Middle frontal gyrus (tissue), 1 donor: ENCODE measurements at regions not wholly inside any gene's neighbourhood (a gene's known extent, or its start where the extent isn't known, plus 50 kb on each side); places are given as distances from the start of the nearest gene placed in this dataset.

Experiments
- DNase-seq: peaks from one replicate; pipeline ENCODE4 v3.0.0-alpha.2; 2015; ENCODE audit warnings: low spot score; ENCODE audit errors: extremely low spot score

DNA sequence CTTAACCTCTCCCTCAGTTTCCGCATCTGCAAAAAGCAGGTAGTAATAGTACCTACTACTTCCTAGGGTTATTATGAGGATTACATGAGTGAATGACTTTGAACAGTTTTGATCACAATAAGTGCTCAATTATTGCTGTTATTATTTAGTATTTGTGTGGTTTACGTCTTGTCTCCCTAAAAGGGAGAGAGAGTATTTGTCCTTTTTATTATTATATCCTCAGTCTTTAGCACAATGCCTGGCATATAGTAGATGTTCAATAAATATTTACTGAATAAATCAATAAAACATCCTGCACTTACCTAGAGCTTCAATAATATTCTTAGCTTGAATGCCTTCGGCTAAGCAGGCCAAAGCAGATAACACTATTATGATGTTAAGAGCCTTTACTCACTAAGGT lies 160.0 kb downstream of the TANC2 start:
- no peak for DNase-seq

DNA sequence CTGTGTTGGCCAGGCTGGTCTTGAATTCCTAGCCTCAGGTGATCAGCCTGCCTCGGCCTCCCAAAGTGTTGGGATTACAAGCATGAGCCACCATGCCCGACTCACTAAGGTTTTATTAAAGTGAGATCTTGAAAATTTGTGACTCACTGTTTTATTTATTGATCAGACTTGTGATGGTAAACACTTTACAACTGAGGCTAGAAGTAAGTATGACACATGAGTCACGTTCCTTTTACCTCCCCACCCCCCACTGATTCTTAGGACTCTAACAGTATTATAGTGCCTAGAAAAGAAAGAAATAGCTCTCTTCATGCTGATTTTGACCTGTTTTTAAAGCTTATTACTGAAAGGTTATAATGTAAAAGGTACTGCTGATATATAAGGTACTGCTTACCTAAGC lies 160.6 kb downstream of the TANC2 start:
- DNase-seq = no peak

GRCh38 chr17:63132459-63132911 lies 166.4 kb downstream of the TANC2 start:
- no peak for DNase-seq

- DNase-seq = no peak
Observed at GRCh38 chr17:63133491-63133890, 167.5 kb downstream of the TANC2 start.

DNA sequence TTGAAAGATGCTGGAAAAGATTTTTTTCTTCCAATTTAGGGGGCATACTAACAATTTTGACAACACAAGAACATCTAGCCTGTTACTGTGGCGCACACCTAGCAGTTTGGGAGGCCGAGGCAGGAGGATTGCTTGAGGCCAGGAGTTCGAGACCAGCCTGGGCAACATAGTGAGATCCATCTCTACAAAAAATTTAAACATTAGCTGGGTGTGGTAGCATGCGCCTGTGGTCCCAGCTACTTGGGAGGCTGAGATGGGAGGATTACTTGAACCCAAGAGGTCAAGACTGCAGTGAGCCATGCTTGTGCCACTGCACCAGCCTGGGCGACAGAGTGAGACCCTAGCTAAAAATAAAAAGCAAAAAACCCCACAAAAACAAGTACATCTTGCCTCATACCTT lies 168.8 kb downstream of the TANC2 start:
- no peak for DNase-seq

DNA sequence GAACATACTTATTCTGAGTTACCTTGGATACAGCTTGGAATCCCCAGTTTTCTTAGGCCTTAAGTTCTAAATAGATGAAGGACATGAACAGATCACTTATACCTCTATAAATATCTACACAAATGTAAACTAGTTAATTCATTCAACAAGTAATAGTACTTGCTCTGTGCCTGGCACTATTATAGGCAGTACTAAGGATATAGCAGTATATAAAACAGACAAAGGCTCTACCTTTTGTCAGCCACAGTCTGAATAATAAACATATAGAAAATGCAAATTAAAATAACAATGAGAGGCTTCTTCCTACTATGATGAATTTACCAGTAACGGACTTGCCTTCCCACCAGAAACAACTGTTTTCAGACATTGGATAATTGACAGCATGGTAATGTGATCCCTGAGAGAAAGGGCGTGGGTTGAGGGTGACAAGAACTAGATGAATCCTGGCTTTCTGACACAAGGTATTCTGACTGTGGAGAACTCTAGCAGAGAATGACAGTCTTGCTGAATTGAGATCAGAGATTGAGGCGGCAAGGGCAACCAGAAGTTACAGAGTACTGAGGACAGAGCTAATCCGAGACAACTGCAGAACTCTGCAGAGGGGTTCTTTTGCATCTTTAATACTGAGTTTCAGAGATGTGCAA lies 170.5 kb downstream of the TANC2 start:
- no peak for DNase-seq

DNA sequence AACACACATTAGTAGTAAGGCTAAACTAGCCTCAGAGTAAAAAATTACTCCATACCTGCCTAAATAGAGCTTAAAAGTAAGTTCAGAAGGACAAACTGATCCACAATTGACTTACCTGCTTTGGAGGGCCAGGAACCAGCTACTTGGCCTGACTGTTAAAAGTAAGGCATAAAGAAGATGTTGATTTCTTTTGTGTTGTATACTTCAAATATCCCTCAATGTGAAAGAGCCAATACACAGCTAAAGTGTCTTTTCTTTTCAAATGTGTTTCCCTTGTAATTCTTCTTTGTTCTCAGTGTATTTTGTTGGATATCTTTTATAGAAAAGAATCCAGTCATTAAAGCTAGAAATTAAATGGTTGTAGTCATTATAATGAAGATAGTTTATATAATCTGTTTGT lies 171.1 kb downstream of the TANC2 start:
- no peak for DNase-seq

- DNase-seq = no peak
Observed at GRCh38 chr17:63138713-63139112, 172.7 kb downstream of the TANC2 start.

DNA sequence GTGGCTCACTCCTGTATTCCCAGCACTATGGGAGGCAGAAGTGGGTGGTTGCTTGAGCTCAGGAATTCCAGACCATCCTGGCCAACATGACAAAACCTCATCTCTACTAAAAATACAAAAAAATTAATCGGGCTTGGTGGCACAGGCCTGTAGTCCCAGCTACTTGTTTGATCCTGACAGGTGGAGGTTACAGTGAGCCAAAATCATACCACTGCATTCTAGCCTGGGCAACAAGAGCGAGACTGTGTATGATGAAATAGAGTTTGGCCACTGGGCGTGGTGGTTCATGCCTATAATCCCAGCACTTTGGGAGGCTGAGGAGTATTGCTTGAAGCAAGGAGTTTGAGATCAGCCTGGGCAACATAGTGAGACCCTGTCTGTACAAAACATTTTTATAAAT lies 173.3 kb downstream of the TANC2 start:
- DNase-seq = no peak

DNA sequence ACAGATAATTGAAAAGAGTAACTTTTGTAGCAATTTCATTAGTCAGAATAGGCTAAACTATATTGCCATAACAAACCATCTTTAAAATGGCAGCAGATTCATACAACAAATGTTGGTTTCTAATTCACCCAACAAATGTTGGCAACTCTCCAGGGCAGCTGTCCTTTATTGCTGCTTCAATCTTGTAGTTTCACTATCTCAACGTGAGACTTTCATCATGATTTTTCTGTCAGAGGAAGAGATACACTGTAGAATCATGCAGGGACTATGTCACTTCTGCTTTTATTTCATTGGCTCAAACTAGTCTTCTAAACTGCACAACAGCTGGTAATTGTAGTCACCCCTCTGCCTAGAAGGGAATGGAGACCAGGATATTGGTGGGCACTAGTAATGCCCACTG lies 174.2 kb downstream of the TANC2 start:
- no peak for DNase-seq

DNA sequence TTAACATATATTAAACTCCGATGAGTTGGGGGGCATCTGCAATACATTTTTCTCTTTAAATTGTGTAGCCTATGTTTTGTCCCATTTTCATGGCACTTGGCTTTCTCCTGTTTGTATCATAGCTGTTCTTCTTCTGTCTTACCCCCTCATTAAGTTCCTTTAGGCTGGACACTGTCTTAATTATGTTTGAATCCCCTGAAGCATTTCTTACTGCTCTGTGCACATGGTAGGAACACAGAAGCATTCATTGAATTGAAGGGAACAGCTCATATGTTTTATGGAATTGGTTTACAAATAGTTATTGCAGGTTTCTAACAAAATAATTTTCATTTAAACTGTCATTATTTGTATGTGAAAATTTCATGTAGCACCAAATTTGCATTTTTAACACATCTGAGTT lies 176.8 kb downstream of the TANC2 start:
- no peak for DNase-seq

DNA sequence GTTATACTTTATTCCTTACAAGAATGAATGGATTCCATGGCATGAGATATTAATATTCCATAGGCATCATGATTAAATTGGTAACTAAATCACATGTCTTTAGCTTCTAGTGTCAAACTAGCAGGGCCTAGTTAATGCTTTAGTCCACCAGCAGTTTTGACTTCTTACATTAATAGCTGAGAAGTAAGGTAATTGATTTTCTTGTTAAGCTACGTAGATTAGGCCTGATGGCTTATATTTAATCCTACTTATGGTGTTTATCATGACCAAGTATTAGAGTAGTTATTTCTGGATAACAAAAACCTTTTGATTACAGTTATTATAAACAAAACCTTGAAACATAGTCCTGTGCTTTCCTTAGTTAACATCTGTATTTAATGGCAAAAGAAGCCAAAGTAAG lies 184.5 kb downstream of the TANC2 start:
- no peak for DNase-seq

GRCh38 chr17:63150994-63151464 lies 185.0 kb downstream of the TANC2 start:
- DNase-seq = no peak

GRCh38 chr17:63151941-63152523 lies 186.0 kb downstream of the TANC2 start:
- DNase-seq = no peak

DNA sequence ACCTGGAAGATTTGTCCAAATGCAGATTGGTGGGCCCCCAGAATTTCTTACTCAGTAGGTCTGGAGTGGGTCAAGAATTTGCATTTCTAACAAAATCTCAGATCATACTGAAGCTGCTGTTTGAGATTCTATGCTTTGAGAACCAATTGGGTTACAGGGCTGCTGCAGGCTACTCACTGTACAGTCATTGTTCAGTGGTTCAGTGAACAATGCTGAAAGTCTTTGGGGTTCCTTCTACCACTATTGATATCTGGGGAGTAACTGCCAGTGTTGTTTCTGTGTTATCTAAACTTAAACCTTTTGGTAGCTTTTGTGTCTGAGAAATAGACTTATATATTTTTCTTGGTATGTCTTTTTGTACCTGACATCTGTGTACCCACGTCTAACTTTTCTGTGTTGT lies 187.5 kb downstream of the TANC2 start:
- no peak for DNase-seq

DNA sequence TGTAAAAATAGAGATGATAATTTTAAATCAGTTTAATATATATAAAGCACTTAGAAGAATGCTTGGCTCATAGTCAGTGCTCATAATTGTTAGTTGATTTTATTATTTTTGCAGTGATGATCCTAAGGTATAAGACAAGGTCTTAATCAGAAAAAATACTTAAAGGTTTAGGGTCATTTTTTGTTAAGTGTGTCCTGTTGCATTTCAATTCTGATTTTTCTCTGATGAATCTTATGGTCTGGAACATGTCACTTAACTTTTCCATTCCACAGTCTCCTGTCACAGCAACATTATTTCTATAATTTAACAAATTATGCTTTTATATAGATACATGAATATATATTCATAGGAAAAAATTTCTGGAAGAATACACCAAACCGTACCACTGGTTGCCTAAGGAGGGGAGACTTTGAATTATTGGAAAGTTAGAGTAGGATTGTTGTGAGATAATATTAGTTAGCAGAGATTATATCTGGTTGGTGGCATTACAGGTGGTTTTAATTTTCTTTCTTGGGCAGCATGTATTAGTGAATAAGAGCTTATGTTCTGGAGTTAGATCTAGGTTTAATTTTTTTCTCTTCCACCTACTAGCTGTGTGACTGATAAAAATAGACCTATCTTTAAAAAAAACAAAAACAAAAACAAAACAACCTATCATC lies 188.7 kb downstream of the TANC2 start:
- no peak for DNase-seq

DNA sequence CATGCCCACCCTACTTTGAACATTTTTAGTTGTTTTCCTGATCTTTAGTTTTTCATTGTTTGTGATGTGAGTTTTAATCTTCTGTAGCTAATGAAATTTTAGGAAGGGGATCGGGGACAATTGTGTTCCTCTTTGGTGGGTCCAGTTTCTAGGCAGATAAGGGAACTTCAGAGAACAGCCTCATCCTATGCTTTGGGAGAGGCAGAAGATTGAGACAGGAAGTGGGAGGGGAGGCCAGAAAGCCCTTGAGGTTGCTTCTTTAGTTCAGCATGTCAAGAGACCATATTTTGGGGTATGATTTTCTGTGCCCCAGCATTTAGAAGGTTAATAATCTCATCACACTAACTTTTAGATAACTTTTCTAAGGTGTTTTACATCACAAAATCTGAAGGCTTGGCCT lies 191.0 kb downstream of the TANC2 start:
- no peak for DNase-seq

DNA sequence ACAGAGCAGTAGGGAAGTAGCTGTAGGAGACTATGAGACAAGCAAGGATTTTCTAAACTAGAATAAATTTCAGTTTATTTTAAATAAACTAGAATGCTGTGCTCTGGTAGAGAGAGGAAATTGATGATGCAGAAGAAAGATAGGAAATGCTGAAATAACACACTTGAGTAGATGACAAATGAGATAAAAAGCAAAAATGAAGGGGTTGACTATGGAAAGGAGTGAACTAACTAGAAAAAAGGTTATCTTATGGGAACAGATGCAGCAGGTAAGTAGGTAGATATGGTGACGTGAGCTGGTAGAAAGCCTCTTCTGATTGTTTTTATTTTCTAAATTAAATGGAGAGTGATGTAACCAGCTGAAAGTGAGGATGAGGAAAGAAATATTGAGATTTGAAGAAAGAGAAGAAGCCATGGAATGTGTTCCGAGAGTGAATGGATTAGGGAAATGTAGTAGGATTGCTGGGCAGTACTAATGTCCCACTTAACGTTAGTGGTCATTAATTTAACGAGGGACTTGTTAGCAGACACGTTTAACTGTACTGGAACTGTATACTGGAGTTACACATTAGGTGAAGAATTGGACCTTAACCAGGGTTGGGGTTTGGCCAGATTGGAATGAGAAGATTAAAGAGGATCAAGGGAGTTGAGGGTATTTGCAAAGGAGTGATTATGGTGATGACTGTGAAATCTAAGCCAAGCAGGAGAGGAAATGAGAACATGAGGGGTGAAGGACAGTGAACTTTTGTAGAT lies 196.5 kb downstream of the TANC2 start:
- DNase-seq = no peak

DNA sequence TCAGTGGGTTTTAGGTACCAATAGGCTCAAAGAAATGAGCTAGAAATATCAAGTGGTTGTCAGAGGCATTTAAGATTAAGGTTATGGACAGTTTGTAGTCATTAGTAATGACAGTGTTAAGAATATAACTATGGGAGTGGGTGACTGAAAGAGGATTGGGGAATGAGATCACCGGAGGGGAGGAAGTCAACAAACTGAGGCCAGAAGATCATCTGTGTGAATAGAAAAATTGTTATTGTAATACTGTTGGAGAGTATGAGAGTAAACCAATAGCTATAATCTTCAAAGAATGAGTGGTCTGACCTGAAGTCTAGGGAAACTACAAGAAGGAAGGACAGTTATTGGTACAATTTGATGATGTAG lies 197.1 kb downstream of the TANC2 start:
- DNase-seq = no peak

DNA sequence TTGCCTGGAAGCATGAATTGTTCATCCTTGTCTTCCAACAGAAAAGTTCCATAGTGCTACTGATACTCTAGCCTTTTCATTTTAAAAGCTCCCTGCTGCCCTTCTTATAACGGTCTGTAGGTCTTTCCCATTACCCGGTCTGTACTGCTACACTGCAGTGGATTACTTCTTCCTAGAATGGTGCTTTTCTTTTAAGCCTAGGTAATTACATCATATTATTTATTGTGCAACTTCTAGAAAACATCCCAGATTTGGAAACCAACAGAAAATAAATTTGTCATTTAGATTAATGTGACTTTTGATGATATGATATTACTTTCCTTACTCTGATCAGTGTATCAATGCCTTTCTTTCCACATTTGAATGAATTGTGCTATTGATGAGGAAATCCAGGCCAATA lies 199.4 kb downstream of the TANC2 start:
- DNase-seq = no peak

DNA sequence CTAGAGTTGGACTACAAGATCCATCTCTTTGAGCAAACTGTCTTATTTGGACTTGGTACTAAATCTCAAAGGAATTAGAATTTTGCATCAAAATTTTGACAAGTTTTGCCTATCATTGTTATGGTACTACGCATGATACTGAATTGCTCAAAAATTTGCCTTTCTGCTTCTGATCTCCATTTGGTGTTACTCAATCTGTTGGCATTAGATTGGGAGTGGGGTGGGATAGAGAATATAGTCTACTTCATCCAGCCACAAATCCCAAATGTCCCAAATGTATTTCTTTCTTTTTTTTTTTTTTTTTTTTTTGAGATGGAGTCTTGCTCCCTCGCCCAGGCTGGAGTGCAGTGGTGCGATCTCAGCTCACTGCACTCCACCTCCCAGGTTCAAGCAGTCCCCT lies 204.8 kb downstream of the TANC2 start:
- DNase-seq = no peak
